ENCODE measurements at regions not wholly inside any gene's neighbourhood (a gene's known extent, or its start where the extent isn't known, plus 50 kb on each side); places are given as distances from the start of the nearest gene placed in this dataset.

DNA sequence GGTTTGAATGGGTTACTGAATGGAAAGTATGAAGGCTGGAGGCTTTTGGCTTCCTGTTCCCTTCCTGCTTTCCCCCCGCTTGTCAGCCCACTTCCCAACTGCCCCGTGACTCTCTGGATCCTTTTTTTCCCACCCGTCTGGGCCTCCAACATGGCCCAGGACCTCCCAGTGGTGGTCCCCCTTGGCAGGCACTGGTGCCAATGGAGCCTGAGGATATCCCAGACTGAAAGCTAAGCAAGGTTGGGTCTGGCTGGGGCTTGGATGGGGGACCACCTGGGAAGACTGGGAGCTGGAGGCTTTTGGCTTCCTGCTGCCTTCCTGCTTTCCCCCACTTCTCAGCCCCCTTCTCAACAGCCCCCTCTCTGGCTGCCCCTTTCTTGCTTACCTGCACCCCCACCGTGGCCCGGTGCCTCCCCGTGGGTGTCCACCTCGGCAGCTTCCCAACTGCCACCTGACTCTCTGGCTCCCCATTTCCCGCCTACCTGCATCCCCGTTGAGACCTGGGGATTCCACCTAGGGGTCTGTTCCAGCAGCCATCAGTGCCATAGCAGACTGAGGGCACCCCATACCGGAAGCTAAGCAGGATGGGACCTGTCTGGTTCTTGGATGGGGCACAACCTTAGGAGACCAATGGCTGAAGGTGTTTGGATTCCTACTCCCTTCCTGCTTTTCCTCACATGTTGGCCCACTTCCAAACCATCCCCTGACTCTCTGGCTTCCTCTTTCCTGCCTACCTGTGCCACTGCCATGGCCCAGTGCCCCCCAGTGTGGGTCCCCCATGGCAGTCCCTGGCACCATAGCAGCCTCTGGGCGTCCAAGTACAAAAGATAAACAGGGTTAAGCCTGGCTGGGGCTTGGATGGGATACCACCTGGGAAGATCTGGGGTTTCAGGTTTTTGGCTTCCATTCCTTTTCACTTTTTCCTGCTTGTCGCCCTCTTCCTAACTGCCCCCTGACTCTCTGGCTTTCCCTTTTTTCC lies 2295.3 kb downstream of the TP53TG3F start:
- Histone ChIP-seq H3K79me2 (ENCODE audit: insufficient read depth, low read length) (no peaks in the 10 kb centered on the region), H3K27ac (ENCODE audit: low read depth, low read length) (no peak overlapping the region), H3K9ac (ENCODE audit: low read length) (no peak overlapping the region), H3K27me3 (ENCODE audit: insufficient read depth, low read length) (no peaks in the 10 kb centered on the region), H3K4me2 (ENCODE audit: low read length) (no peak overlapping the region), H3K4me3 (ENCODE audit: insufficient read depth, low read depth, low read length) (no peak overlapping the region), H4K20me1 (ENCODE audit: insufficient read depth, low read length) (no peaks in the 10 kb centered on the region), H2AFZ (ENCODE audit: low read depth, low read length) (no peak overlapping the region), H3K4me1 (ENCODE audit: insufficient read depth, low read length) (no peaks in the 10 kb centered on the region), H3K9me3 (ENCODE audit: insufficient read depth, low read depth, low read length) (no peaks in the 10 kb centered on the region), H3K36me3 (ENCODE audit: insufficient read depth, low read length) (no peaks in the 10 kb centered on the region)
- H3K36me3 Mint-ChIP-seq (ENCODE audit: low read depth, unreplicated experiment) = no peaks in the 10 kb centered on the region
- H3K27me3 Mint-ChIP-seq (ENCODE audit: low read depth, unreplicated experiment) = no peaks in the 10 kb centered on the region
- no peak overlapping the region for H3K27ac Mint-ChIP-seq (ENCODE audit: unreplicated experiment)
- FAIRE-seq (no peak), DNase-seq (ENCODE audit: low read depth) (no peak)
- H3K4me1 Mint-ChIP-seq (ENCODE audit: low read depth, unreplicated experiment) = no peaks in the 10 kb centered on the region
- peaks cover 3% of the 10 kb centered on the region for H3K9me3 Mint-ChIP-seq (ENCODE audit: unreplicated experiment)
- TF ChIP-seq, protein P1, sequence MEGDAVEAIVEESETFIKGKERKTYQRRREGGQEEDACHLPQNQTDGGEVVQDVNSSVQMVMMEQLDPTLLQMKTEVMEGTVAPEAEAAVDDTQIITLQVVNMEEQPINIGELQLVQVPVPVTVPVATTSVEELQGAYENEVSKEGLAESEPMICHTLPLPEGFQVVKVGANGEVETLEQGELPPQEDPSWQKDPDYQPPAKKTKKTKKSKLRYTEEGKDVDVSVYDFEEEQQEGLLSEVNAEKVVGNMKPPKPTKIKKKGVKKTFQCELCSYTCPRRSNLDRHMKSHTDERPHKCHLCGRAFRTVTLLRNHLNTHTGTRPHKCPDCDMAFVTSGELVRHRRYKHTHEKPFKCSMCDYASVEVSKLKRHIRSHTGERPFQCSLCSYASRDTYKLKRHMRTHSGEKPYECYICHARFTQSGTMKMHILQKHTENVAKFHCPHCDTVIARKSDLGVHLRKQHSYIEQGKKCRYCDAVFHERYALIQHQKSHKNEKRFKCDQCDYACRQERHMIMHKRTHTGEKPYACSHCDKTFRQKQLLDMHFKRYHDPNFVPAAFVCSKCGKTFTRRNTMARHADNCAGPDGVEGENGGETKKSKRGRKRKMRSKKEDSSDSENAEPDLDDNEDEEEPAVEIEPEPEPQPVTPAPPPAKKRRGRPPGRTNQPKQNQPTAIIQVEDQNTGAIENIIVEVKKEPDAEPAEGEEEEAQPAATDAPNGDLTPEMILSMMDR (IDR thresholded peaks at IDR 0.05; ENCODE audit: insufficient read depth, low read depth, low read length) = no peak
- no peak for TF ChIP-seq EZH2 (IDR thresholded peaks at IDR 0.05; ENCODE audit: insufficient read depth, low read length)
- no peak overlapping the region for H3K4me3 Mint-ChIP-seq (ENCODE audit: unreplicated experiment)

DNA sequence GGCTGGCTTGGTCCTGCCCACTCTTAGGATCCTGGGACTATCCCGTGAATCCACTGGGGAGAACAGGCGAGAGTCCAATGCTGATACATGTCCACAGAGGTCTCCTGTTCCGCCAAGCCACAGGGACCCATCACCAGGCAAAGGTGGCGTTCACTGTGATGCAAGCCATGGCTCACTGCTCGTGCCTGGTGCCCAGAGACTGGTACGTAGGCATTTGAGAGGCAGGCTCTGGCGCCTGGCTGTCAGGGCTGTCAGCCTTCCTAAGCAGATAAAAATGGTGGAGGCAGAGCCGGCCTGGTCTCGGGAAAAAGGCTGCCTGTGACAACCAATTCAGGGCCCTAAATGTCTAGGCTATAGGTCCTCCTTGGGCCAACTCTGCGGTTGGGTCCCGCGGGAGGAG lies 2329.0 kb downstream of the TP53TG3F start:
- FAIRE-seq = no peak

More for the DNA sequence above, 2329.0 kb downstream of the TP53TG3F start:
- Histone ChIP-seq H3K9ac (ENCODE audit: low read length) (no peak overlapping the region), H3K27me3 (ENCODE audit: insufficient read depth, low read length) (no peaks in the 10 kb centered on the region), H3K4me3 (ENCODE audit: insufficient read depth, low read depth, low read length) (no peak overlapping the region), H3K27ac (ENCODE audit: low read depth, low read length) (no peak overlapping the region), H3K79me2 (ENCODE audit: insufficient read depth, low read length) (no peaks in the 10 kb centered on the region), H3K4me2 (ENCODE audit: low read length) (no peak overlapping the region), H4K20me1 (ENCODE audit: insufficient read depth, low read length) (no peaks in the 10 kb centered on the region), H3K9me3 (ENCODE audit: insufficient read depth, low read depth, low read length) (peaks cover 14% of the 10 kb centered on the region), H2AFZ (ENCODE audit: low read depth, low read length) (no peak overlapping the region), H3K4me1 (ENCODE audit: insufficient read depth, low read length) (no peaks in the 10 kb centered on the region), H3K36me3 (ENCODE audit: insufficient read depth, low read length) (no peaks in the 10 kb centered on the region)
- no peak for DNase-seq (ENCODE audit: low read depth)
- Mint-ChIP-seq H3K9me3 (ENCODE audit: unreplicated experiment) (peaks cover 14% of the 10 kb centered on the region), H3K36me3 (ENCODE audit: low read depth, unreplicated experiment) (peaks cover under 1% of the 10 kb centered on the region), H3K27me3 (ENCODE audit: low read depth, unreplicated experiment) (no peaks in the 10 kb centered on the region), H3K4me3 (ENCODE audit: unreplicated experiment) (no peak overlapping the region), H3K27ac (ENCODE audit: unreplicated experiment) (no peak overlapping the region), H3K4me1 (ENCODE audit: low read depth, unreplicated experiment) (no peaks in the 10 kb centered on the region)
- TF ChIP-seq EZH2 (IDR thresholded peaks at IDR 0.05; ENCODE audit: insufficient read depth, low read length) = no peak
- TF ChIP-seq, protein P1 (IDR thresholded peaks at IDR 0.05; ENCODE audit: insufficient read depth, low read depth, low read length) = no peak

Data from astrocyte (in vitro differentiated cells and primary cell).